Osteocyte (in vitro differentiated cells): ENCODE measurements at regions not wholly inside any gene's neighbourhood (a gene's known extent, or its start where the extent isn't known, plus 50 kb on each side); places are given as distances from the start of the nearest gene placed in this dataset.

Experiments
- DNase-seq: peaks from one replicate; pipeline ENCODE4 v3.0.0; 2021; ENCODE audit warnings: mixed read lengths; ENCODE audit not compliant: unreplicated experiment; ENCODE audit errors: extremely low spot score
- H3K27ac Mint-ChIP-seq: one replicate; pipeline ENCODE4 v1.8.0; 2021; ENCODE audit warnings: mild to moderate bottlenecking, mixed read lengths; ENCODE audit not compliant: unreplicated experiment
- H3K27me3 Mint-ChIP-seq: one replicate; pipeline ENCODE4 v1.8.0; 2021; ENCODE audit warnings: mixed read lengths; ENCODE audit not compliant: unreplicated experiment
- H3K36me3 Mint-ChIP-seq: one replicate; pipeline ENCODE4 v1.8.0; 2021; ENCODE audit warnings: mixed read lengths; ENCODE audit not compliant: unreplicated experiment
- H3K4me1 Mint-ChIP-seq: one replicate; pipeline ENCODE4 v1.8.0; 2021; ENCODE audit warnings: mixed read lengths; ENCODE audit not compliant: unreplicated experiment
- H3K4me3 Mint-ChIP-seq: one replicate; pipeline ENCODE4 v1.8.0; 2021; ENCODE audit warnings: mild to moderate bottlenecking, moderate library complexity, mixed read lengths; ENCODE audit not compliant: unreplicated experiment
- H3K9me3 Mint-ChIP-seq: one replicate; pipeline ENCODE4 v1.8.0; 2021; ENCODE audit warnings: mixed read lengths; ENCODE audit not compliant: unreplicated experiment
- TF ChIP-seq, protein P1 (sequence below): fragments of 200-600 bp; sonication (generic); IDR thresholded peaks from 2 replicates; pipeline ENCODE4 v1.5.0; 2021; ENCODE audit warnings: antibody characterized with exemption, mild to moderate bottlenecking, moderate library complexity

GRCh38 chr4:8703857-8704495 lies 111.4 kb downstream of the CPZ start:
- no peaks in the 10 kb centered on the region for H3K36me3 Mint-ChIP-seq
- H3K27me3 Mint-ChIP-seq = peaks cover 40% of the 10 kb centered on the region
- H3K4me3 Mint-ChIP-seq = no peak overlapping the region
- no peaks in the 10 kb centered on the region for H3K9me3 Mint-ChIP-seq
- H3K27ac Mint-ChIP-seq = no peak overlapping the region
- H3K4me1 Mint-ChIP-seq = no peaks in the 10 kb centered on the region
- TF ChIP-seq, protein P1, sequence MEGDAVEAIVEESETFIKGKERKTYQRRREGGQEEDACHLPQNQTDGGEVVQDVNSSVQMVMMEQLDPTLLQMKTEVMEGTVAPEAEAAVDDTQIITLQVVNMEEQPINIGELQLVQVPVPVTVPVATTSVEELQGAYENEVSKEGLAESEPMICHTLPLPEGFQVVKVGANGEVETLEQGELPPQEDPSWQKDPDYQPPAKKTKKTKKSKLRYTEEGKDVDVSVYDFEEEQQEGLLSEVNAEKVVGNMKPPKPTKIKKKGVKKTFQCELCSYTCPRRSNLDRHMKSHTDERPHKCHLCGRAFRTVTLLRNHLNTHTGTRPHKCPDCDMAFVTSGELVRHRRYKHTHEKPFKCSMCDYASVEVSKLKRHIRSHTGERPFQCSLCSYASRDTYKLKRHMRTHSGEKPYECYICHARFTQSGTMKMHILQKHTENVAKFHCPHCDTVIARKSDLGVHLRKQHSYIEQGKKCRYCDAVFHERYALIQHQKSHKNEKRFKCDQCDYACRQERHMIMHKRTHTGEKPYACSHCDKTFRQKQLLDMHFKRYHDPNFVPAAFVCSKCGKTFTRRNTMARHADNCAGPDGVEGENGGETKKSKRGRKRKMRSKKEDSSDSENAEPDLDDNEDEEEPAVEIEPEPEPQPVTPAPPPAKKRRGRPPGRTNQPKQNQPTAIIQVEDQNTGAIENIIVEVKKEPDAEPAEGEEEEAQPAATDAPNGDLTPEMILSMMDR = no peak
- no peak for DNase-seq

GRCh38 chr4:8703401-8703696 lies 110.8 kb downstream of the CPZ start:
- H3K4me1 Mint-ChIP-seq = no peaks in the 10 kb centered on the region
- no peaks in the 10 kb centered on the region for H3K36me3 Mint-ChIP-seq
- no peak overlapping the region for H3K27ac Mint-ChIP-seq
- peaks cover 38% of the 10 kb centered on the region for H3K27me3 Mint-ChIP-seq
- TF ChIP-seq, protein P1 = no peak
- DNase-seq = no peak
- no peaks in the 10 kb centered on the region for H3K9me3 Mint-ChIP-seq
- no peak overlapping the region for H3K4me3 Mint-ChIP-seq

DNA sequence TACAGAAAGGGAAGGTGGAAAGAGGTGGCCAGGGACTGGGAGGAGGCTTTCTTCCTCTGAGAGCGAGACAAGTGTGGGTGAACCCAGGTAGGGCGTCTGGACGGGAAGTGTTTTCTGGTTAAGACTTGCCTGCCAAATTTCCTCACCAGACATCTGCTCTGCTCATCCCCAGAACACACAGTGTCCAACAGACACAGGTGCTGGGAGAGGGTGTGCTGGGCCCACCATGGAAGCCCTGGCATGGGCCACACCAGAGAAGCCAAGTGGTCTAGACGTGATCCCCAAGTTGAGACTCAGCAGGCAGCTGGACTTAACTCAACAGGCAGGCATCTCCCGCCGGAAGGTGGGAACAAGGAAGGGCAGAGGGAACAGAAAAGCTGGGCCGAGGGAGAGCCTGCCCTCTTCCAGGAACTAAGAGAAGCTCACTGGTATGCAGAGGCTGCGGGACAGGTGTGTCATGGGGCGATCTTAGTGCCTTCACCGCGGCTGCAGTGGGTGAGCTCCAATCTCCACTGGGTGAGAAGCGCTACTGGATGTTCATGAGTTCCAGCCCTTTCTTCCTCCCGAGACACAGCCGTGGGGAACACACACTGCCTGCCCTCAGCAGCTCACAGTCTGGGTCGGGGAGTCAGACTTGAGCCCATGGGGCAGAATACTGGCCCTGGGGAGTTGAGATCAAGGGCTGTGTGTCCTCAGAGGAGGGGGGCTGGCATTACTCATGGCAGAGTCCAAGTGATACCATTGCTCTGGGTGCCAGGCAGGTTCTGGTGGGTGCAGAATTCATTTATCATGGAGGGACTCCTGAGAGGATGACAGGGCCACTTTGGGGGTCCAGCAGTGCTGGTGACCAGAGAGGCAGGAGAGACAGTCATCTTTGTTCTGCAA lies 110.2 kb downstream of the CPZ start:
- TF ChIP-seq, protein P1 = no peak
- Mint-ChIP-seq H3K27me3 (peaks cover 38% of the 10 kb centered on the region), H3K27ac (no peak overlapping the region), H3K4me3 (no peak overlapping the region), H3K9me3 (no peaks in the 10 kb centered on the region), H3K4me1 (no peaks in the 10 kb centered on the region), H3K36me3 (no peaks in the 10 kb centered on the region)
- DNase-seq = peak; percentile 70

DNA sequence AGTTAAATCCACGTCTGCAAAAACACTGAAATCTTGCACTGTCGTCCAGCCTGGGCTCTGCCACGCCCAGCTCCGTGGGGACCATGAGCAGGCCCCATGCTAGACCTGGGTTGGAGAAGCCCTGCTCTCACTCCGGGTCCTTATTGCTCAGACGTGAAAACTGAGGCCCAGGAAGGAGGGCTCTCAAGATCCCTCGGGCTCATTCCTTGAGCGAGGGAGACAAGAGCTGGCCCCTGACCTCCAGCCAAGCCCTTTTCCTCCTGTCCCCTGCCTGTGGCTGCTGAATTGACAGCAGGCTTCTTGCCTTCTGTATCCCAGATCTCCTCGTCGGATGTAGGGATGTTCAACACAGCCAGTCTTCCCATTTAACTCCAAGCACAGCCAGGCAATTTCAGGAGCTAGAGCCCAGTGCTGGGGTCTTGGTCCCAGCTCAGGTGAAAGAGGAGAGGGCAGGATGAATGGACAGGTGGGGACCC lies 109.5 kb downstream of the CPZ start:
- TF ChIP-seq, protein P1 = no peak
- Mint-ChIP-seq H3K27me3 (peaks cover 38% of the 10 kb centered on the region), H3K4me3 (no peak overlapping the region), H3K4me1 (no peaks in the 10 kb centered on the region), H3K36me3 (no peaks in the 10 kb centered on the region), H3K9me3 (no peaks in the 10 kb centered on the region), H3K27ac (no peak overlapping the region)
- peak; percentile 62 for DNase-seq
